Posterior cingulate gyrus (tissue), 11 donors: ENCODE measurements at regions not wholly inside any gene's neighbourhood (a gene's known extent, or its start where the extent isn't known, plus 50 kb on each side); places are given as distances from the start of the nearest gene placed in this dataset.
A peak's percentile ranks its signal among the peaks of the same experiment; 100 is the strongest.

ENCODE experiments used
- DNase-seq, 10 donors: peaks; one replicate each; pipeline versions ENCODE4 v3.0.0 to v3.0.0-alpha.2; 2020 to 2021; ENCODE audit warnings: mixed read lengths in 3 of 10
- intact Hi-C: fragments of 100-400 bp; cut with DNase I; formaldehyde crosslinking; loops from one replicate; pipeline ENCODE4 v1.15.1; 2023

DNA sequence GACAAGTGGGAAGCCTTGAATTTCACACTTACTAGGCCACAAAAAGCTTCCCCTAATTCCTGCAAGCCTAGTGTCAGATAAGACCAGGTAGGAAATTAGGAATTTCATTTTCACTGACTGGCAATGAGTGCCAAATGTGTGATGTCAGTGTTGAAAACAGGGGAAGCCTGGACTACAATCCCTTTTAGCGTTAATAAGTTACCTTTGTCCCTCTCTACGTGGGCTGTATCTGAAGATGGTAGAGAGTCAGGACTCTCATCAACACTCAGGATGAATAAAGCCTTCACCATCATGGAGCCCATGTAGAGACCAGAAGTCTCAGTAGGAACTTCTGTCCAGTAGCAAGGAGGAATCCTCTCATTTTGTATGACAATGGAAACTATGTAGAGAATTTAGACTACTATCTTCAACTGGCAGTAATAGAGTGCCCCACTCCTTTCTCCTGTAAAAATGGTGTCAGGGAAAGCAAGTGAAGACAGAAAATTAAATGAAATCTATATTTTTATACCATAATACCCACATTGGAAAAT lies 324.1 kb upstream of the KLHL1 start:
- no peak for DNase-seq
- intact Hi-C loops = no loop called here

DNA sequence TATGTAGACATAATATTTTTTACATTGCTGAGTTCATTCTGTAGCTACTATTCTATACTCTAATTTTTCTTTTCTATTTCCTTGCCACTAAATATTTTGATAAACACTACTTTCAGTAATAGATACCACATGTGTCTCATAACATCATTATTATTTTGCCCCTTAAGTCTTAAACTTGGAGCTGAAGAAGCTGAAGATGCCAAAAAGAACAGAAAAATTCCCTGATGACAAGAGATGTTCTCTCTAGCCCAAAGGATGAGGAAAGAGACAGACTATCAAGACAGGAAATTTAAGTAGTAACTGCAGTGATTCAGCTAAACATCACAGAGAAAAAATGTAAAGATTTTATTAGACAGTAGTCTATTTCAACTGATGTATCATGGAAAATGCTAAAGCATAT lies 322.0 kb upstream of the KLHL1 start:
- intact Hi-C loops = no loop called here
- DNase-seq = no peak

- intact Hi-C loops = no loop called here
- DNase-seq = no peak
Observed at GRCh38 chr13:70424928-70425327, 316.7 kb upstream of the KLHL1 start.

- intact Hi-C loops = no loop called here
- DNase-seq = no peak
Observed at GRCh38 chr13:70424428-70424827, 316.2 kb upstream of the KLHL1 start.

DNA sequence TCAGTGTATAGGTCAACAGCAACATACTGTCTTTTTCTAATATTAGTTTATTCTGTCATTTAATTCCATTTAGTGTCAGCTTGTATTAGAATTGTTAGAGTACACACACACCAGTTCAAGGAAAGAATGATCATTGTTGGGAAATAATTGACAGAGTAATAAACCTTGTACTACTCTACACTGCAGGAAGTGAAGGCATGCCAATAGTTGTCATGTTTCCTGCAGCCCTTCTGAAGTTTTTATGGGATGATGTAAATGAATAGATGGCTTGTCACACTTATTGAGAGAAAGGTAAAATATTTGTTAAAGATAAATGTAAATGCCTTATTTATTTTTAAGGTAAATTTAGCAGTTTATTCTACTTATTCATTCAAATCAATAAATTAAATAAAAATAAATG lies 306.9 kb upstream of the KLHL1 start:
- no peak for DNase-seq

GRCh38 chr13:70408865-70409264 lies 300.6 kb upstream of the KLHL1 start:
- intact Hi-C loops = no loop called here
- no peak for DNase-seq

More for the DNA sequence above, 306.9 kb upstream of the KLHL1 start:
- intact Hi-C loops = no loop called here

DNA sequence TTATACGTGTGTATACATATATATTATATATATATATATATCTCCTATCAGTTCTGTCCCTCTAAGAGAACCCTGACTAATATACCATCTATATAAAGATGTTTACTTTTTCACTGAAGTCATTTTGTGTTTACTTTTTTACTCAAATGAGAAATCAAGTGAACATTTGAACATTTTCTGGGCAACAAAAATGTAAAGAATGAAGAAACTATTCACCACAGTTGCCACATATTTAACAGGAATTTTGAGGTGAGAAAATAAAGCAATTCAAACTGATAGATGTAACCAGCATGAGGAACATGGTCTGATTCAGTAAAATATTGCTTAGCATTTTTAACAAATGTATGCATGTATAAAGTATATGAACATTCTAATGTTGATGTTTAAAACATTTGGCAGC lies 299.2 kb upstream of the KLHL1 start:
- intact Hi-C loops = no loop called here
- DNase-seq = no peak

- no peak for DNase-seq
- intact Hi-C loops = no loop called here
Observed at GRCh38 chr13:70405266-70405665, 297.0 kb upstream of the KLHL1 start.

DNA sequence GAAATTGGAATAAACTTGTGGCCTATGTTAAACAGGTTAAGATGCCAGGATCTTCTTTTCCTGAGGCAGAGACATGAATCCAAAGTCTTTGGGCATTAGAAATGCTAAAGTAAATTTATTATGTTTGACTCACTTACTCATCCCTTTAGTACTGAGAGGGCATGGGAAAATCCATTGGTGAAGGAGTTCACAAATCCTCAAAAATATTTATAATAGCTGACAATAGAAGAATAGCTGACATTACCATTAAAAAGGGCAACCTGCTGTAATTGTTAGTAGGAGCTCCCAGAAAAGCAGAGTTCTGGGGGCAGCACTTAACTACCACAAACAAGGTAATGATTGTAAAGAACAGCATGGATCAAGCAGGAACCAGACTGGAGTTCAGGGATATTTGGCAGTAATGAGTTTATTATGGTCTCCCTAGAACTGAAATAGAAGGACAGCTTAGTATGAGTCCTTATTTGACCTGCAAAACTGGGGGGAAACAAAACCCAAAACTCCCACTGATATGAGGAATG lies 285.8 kb upstream of the KLHL1 start:
- no peak for DNase-seq
- intact Hi-C loops = no loop called here

DNA sequence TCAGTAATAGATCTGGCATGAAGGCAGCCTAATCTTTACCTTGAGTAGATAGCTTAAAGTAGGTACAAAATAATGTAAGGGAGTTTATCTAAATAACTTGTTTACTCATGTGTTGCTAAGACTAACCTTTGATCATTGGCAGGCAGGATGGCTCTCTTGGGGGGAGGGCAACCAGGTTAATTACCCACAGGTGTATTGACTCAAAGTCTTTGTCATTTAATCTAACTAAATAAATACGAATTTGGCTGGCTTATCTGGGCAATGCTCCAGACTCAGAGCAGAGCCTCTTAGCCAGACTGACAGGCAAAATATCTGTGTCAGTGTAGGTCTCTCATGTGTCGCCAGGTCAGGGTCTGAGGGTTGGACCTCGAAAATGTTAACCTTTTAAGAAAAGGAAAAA lies 283.4 kb upstream of the KLHL1 start:
- intact Hi-C loops = no loop called here
- DNase-seq = no peak

DNA sequence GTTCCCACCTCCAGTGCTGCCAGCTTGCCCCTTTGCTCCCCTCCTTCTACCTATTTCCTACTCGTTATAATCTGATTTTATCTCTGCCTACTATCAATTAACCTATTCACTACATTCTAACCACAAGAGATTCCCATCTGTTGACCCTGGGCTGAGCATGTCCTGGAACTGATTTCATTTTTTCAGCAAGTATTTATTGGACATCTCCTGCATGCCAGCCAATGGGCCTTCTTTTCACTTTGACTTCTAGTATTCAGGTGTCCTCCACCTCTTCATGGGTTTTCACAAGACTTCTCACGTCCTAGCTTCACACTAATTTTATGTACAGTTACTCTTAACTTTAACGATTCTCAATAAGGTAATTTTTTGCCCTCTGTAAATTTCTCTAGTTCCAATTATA lies 282.7 kb upstream of the KLHL1 start:
- DNase-seq = no peak
- intact Hi-C loops = no loop called here

DNA sequence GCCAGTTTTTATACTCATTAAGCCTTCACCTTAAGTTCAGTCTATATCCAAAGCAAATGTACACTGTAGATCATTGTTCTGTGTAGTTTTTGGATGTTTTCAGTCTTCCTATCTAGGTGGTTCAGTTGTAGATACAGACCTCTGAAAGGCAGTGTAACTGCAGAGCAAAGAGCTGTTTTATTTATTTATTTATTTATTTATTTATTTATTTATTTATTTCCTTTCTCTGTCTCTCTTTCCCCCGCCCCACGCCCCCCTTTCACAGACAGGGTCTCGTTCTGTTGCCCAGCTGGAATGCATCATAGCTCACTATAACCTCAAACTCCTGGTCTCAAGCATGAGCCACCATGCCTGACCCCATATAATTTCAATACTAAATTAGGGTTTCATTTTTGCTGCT lies 281.8 kb upstream of the KLHL1 start:
- intact Hi-C loops = no loop called here
- no peak for DNase-seq

DNA sequence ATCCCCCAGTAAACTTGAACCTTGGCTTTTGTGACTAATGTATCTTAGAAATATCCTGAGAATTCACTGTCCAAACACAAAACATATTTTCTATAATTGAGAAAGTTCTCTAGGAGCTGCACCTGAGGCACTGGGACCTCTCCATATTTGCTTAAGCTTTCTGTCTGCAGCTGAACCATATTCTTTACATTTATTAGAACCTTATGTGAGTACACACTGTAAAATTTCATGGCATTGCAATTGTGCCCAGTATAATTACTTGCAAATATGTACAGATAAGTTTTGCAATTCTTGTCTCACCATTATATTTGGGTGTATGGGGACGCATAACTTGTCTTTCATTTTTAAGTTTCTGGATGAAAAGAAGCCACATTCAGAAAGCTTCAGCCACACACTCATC lies 280.7 kb upstream of the KLHL1 start:
- intact Hi-C loops = no loop called here
- DNase-seq = no peak

DNA sequence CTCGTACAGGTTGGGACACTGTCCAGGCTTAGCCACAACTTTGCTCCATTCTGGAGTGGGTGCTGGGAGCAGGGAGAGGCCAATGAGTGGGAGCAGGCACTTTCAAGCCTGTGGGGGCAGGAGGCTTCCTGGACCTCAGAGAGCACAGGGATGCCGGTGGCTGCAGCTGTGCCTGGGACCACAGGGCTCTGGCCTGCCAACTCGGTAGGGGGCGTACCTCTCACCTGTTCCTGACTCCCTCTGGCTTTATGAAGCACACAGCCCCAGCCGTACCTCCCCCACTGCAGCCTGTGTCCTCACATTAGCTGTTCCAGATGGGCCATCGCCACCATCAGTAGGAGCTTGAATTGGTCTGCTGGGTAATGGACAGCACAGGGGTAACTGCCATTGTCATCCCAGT lies 278.7 kb upstream of the KLHL1 start:
- intact Hi-C loops = no loop called here
- peak in 2 of 10 donors; percentile 18 to 54 for DNase-seq

- intact Hi-C loops = no loop called here
- peak in 2 of 10 donors; percentile 55 to 71 for DNase-seq
Observed at GRCh38 chr13:70385852-70386251, 277.6 kb upstream of the KLHL1 start.

DNA sequence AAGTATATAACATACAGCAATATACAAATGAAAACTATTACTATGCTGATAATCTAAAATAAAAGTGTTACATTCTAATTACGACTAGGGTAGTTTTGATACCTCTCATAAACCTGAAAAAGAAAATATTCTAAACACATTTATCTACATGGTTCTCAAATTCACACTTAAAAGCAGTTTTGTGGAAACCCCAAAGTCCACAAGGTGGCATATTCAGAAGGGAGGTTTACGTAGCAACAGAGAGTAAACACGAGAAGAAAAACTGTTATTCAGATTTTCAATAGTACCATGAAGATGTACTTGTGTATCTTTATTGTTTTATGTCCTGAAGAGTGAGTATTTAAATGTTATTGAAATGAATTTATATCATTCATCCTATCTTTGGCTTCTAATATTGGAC lies 275.9 kb upstream of the KLHL1 start:
- DNase-seq = no peak
- intact Hi-C loops = no loop called here

DNA sequence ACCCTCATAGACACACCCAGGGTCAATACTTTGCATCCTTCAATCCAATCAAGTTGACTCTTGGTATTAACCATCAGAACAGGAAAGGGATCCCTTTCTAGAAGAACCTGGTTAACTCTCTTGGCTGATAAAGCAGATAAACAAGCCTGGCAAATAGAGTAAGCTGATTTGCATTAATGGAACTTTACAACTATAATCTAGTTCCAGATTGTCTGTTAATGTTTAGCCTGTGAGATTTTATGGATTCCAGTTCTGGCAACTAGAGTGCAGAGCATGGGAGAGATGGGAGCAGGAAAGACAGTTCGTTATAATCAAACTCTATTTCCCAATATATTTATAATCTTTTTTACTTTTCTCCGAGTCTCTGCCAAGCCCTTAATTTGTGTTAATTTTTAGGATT lies 272.6 kb upstream of the KLHL1 start:
- intact Hi-C loops = no loop called here
- no peak for DNase-seq

- intact Hi-C loops = no loop called here
- peak in 1 of 10 donors; percentile 22 for DNase-seq
Observed at GRCh38 chr13:70375718-70376117, 267.5 kb upstream of the KLHL1 start.

DNA sequence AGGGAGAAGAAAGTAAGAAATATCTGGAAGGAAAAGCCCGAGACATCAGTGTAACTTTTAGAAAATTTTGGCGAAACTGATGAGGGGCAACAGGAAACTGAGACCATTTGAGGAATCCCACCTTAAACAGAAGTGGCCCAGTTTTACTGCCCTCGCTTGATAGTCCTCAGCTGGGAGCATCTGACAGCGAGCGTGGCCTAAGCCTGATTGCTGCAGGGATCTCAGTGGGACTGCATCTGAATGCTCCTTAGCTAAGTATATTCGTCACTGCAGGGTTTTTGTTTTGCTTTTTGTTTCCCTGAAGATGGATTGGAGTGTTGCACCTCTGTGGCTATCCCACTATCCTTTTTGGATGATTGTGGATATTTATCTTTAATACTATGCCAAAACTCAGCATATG lies 262.7 kb upstream of the KLHL1 start:
- intact Hi-C loops = no loop called here
- peak in 1 of 10 donors; percentile 24 for DNase-seq

GRCh38 chr13:70366720-70367119 lies 258.5 kb upstream of the KLHL1 start:
- no peak for DNase-seq
- intact Hi-C loops = no loop called here

- DNase-seq = no peak
- intact Hi-C loops = no loop called here
Observed at GRCh38 chr13:70363991-70364390, 255.7 kb upstream of the KLHL1 start.

DNA sequence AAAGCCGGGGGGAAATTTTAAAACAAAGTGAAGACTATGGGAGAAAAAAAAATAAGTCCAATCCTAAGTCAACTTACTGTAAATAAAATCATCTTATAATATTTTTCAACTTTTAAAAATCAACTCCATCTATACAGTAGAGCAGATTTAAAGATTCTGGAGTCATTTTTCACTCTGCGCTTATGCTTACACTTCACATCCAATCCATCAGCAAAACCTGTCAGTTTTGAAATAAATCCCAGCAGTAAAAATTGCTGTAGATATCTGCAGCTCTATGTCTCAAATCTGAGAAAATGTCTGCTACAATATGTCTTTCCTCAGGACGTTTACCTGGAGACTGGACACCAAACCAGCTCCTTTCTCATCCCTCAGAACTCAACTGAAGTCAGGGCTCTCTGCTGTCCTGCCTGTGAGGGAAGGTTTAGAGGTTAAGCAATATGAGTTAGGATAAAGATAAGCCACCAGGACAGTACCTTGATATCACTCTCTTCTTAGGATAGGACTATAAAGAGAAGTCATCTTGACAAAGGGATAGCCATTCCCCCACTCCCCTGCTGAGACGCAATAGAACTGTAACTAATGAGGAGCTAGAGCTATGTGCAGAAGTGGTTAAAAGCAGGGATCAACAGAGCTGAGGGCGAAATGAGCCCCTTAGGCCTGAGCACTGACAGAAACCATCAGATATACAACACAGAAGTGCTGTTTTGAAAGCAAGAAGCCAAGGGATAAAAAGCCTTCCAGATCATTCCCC lies 254.7 kb upstream of the KLHL1 start:
- DNase-seq = no peak
- intact Hi-C loops = no loop called here
